Nucleus accumbens (tissue), 56 donors: ENCODE measurements at regions not wholly inside any gene's neighbourhood (a gene's known extent, or its start where the extent isn't known, plus 50 kb on each side); places are given as distances from the start of the nearest gene placed in this dataset.

ENCODE experiments used
- DNase-seq, 56 donors: peaks; one replicate each; lab custom pipeline; 2025; lab: John Stamatoyannopoulos, UW

GRCh38 chr2:221642447-221642846 lies 70.3 kb upstream of the EPHA4 start:
- DNase-seq = no peak

GRCh38 chr2:221641181-221641871 lies 69.2 kb upstream of the EPHA4 start:
- no peak for DNase-seq

GRCh38 chr2:221640686-221641085 lies 68.6 kb upstream of the EPHA4 start:
- no peak for DNase-seq

- DNase-seq = no peak
These were observed 65.7 kb upstream of the EPHA4 start for GRCh38 chr2:221637851-221638250.

GRCh38 chr2:221635949-221636348 lies 63.8 kb upstream of the EPHA4 start:
- no peak for DNase-seq

GRCh38 chr2:221629468-221629867 lies 57.4 kb upstream of the EPHA4 start:
- DNase-seq = no peak

- no peak for DNase-seq
These were observed 52.4 kb upstream of the EPHA4 start for GRCh38 chr2:221624475-221624874.
